Cerebellar nuclear complex (tissue), 1 donor: ENCODE measurements at regions not wholly inside any gene's neighbourhood (a gene's known extent, or its start where the extent isn't known, plus 50 kb on each side); places are given as distances from the start of the nearest gene placed in this dataset.
A peak's percentile ranks its signal among the peaks of the same experiment; 100 is the strongest.
"Not testable (repeated sequence)": the region's sequence is repeated elsewhere in the genome, so short reads cannot be mapped to it uniquely, and the experiment has no call there.

ENCODE experiments used
- DNase-seq, 2 experiments: peaks; one replicate each; lab custom pipeline; 2025; lab: John Stamatoyannopoulos, UW

- no peak for DNase-seq
These were observed 82.9 kb downstream of the ZNF737 start for GRCh38 chr19:20482721-20483120.

DNA sequence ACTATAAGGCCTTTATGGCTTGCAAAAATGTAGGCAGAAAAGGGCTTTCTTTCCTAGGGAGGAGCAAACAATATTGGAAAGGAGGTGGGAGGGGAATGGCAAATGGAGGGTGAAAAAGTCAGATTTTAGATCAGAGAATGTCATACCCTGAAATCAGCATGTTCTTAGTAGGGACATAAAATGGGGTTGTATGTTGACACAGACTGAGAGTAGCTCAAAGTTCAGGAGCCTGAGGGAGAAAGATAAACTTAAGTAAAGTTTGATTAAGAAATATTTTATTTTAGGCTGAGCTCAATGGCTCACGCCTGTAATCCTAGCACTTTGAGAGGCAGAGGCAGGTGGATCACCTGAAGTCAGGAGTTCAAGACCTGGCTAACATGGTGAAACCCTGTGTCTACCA lies 83.8 kb downstream of the ZNF737 start:
- no peak for DNase-seq

DNA sequence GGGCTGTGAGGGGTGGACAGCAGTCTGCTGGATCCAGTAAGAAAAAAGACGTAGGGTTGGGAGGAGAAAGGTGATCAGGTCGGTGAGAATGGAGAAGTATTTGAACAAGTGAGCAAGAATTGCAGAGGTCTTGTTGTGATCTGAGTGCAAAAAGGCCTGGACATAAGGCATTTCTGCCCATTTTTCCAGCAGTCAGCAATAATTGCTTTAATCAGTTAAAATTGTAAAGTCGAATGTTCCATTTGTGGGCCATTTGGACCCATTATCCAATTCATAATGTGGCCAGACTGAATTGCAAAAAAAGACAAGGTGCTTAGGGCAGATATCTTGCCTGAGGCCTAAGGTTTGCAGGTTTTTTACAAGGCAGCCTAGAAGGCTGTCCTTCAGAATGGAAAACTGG lies 86.1 kb downstream of the ZNF737 start:
- no peak for DNase-seq

DNA sequence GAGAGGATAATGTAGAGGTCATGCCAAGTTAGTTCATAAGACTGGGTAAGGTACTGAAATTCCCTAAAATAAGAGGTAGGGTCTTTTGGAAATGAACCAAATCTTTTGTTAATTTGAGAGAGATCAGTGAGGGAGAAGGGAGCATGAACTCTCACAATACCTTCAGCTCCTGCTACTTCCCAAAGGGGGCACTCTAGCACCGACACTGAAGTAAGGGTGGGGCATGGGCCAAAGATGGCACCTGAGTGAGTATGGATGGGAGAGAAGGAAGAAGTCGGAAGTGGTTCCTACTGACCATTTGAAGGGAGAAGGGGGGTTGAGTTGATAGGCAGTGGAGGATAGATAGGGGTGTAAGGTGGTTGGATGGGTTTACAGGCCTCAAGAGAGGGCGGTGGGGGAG lies 86.6 kb downstream of the ZNF737 start:
- DNase-seq, result no peak

DNA sequence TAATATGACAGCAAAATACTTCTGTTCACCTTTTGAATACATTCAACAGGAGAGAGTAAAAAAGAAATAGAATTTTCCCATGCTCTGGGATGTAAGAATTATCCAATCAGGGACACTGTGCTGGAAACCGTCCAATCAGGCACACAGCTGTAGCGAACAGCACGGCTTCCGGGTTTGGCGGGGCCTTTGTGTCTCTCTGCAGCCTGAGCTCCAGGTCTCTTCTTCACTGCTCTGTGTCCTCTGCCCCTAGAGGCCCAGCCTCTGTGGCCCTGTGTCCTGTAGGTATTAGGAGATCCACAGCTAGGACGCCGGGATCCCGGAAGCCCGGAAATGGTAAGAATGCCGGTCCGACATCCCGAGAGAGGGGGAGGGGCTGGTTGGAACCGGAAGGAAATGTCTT lies 92.7 kb downstream of the ZNF737 start:
- DNase-seq, result no peak

GRCh38 chr19:20471431-20471830 lies 94.2 kb downstream of the ZNF737 start:
- DNase-seq, result no peak

- DNase-seq, result no peak
These were observed 95.0 kb downstream of the ZNF737 start for GRCh38 chr19:20470345-20471135.

- DNase-seq, result not testable (repeated sequence)
These were observed 99.0 kb downstream of the ZNF737 start for GRCh38 chr19:20466638-20466990.

- DNase-seq, result not testable (repeated sequence)
These were observed 99.5 kb downstream of the ZNF737 start for GRCh38 chr19:20465922-20466637.

DNA sequence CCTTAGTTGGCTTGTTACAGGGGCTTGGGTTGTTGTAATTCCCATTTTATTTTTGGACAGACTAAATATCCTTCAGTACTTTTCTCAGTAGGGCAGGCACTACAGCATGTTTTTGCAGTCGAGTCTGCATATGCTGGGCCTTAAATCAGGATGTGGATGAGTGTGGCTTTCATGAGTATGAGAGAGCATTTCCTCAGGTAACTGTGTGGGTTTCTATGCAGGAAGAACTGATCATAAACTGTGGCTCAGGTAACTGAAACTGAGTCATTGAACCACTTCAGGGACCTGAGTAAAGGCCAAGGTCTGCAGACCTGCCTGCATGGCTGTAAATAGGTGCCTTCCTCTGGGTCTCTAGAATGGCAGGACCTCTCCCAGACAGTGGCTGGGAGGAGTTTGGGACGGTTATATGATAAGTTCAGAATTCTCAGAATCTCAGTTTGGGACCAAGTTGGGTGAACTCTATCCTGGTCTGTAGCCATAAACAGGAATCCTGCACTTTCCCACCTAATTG lies 112.1 kb downstream of the ZNF737 start:
- no peak for DNase-seq

- DNase-seq, result no peak
These were observed 121.2 kb downstream of the ZNF737 start for GRCh38 chr19:20444202-20444885.

DNA sequence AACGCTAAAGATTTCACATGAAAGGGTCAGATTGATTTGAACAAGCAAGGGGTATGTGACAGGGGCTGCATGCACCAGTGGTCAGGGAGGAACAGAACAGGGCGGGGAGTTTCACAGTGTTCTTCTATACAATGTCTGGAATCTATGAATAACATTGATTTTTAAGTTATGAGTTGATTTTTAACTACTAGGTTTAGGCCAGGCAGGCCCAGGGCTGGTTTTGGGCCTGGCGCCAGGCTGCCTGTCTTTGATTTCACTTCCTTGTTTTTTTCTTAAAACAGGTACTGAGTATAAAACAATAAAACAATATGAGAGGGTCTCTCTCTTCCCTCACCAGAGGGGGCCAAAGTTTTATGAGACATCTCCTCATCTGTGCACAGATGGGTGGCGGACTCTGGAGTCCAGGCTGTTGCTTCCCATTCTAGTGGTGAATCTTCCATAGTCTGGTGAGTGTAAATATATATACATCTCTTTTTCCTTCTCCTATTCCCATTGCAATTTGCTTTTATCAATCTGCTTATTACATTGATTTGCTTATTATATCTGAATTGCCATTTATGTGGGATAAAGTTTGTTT lies 133.2 kb downstream of the ZNF737 start:
- not testable (repeated sequence) for DNase-seq

DNA sequence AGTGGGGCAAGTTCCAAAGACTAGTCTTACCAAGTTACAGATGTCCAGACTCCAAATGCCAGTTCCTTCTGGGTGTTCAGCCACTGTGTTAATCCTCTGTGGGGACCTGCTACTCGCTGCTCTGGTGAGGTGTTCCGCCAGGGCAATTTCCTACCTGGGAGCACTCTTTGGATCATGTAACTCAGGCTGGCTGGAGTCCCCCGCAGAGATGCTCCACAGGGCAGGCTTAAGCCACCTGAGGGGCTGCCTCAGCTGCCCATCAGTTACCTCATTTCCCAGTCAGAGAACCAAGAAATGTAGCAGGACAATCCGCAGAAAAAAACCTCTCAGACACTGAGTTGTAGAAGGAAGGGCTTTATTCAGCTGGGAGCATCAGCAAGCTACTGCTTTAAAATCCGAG lies 133.8 kb downstream of the ZNF737 start:
- DNase-seq, result no peak

- DNase-seq, result peak in 1 of 2 experiments; percentile 1
These were observed 142.0 kb downstream of the ZNF737 start for GRCh38 chr19:20423381-20424197.

GRCh38 chr19:20422216-20423205 lies 143.1 kb downstream of the ZNF737 start:
- DNase-seq, result no peak

- no peak for DNase-seq
These were observed 148.9 kb downstream of the ZNF737 start for GRCh38 chr19:20416661-20417060.

GRCh38 chr19:20414120-20414519 lies 151.5 kb downstream of the ZNF737 start:
- DNase-seq, result no peak

DNA sequence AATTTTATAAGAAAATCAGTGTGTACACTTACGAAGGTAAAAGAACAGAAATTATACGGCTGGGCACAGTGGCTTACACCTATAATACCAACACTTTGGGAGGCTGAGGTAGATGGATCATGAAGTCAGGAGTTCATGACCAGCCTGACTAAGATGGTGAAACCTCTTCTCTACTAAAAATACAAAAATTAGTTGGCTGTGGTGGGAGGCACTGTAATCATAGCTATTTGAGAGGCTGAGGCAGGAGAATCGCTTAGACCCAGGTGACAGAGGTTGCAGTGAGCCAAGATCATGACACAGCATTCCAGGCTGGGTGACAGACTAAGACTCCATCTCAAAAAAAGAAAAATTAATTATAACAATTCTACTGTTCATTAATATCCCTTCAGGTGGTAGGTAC lies 151.9 kb downstream of the ZNF737 start:
- no peak for DNase-seq

DNA sequence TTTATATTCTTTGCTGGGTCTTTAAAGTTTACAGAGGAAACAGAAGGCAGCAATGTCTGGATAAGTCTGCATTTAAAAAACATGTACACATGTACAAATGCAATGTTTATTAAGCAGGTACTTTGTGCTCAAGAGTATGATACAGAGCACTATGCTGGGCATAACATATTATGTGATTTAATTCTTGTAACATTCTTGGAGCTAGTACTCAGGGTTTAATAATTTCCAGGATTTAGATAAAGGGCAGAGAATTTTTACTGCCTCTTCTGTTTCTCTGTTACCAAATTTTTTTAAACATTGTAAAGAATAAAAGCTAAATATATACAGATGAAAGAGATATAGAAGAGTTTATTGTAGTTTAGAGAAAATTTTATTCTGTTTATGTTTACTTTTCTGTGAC lies 152.7 kb downstream of the ZNF737 start:
- DNase-seq, result no peak

- DNase-seq, result no peak
These were observed 168.3 kb downstream of the ZNF737 start for GRCh38 chr19:20397292-20397691.
